PC-9 (cell line): ENCODE measurements at regions not wholly inside any gene's neighbourhood (a gene's known extent, or its start where the extent isn't known, plus 50 kb on each side); places are given as distances from the start of the nearest gene placed in this dataset.

ENCODE experiments used
- BruUV-seq: library from RNA; stranded (reverse); fragments of 400-500 nt; replicated peaks from 2 replicates; lab custom pipeline; 2021; lab: Mats Ljungman, UMichigan
- CTCF ChIA-PET: fragments of 300-600 bp; sonication (Branson Sonifier 250); formaldehyde crosslinking; loops from one replicate; lab custom pipeline; 2022; ENCODE audit warnings: antibody characterized with exemption; lab: Charles Lee
- POLR2A ChIA-PET: fragments of 300-600 bp; sonication (Branson Sonifier 250); formaldehyde crosslinking; loops from one replicate; lab custom pipeline; 2022; ENCODE audit warnings: antibody characterized with exemption; ENCODE audit not compliant: unreplicated experiment; lab: Charles Lee
- DNase-seq, 2 experiments: peaks; one replicate each; pipeline versions ENCODE4 v3.0.0 to v3.0.0-alpha.2; 2015 to 2022; ENCODE audit warnings: mixed read lengths in 1 of 2
- H2AFZ ChIP-seq: fragments of 200-600 bp; sonication (generic); 2 replicates; pipeline ENCODE4 v1.8.1; 2017; ENCODE audit warnings: antibody characterized with exemption
- H3F3A ChIP-seq: fragments of 200-600 bp; sonication (generic); 2 replicates; pipeline ENCODE4 v1.8.1; 2017; ENCODE audit warnings: antibody characterized with exemption, mild to moderate bottlenecking, low read depth; ENCODE audit not compliant: insufficient read depth
- H3K27ac ChIP-seq: fragments of 200-600 bp; sonication (generic); 2 replicates; pipeline ENCODE4 v1.6.1; 2016; ENCODE audit warnings: mixed run types
- H3K27me3 ChIP-seq: fragments of 200-600 bp; sonication (generic); 2 replicates; pipeline ENCODE4 v1.6.1; 2016; ENCODE audit warnings: low read depth, mixed run types; ENCODE audit not compliant: insufficient read depth
- H3K36me3 ChIP-seq: fragments of 200-600 bp; sonication (generic); 2 replicates; pipeline ENCODE4 v1.6.1; 2016; ENCODE audit warnings: low read depth, mixed run types
- H3K4me1 ChIP-seq: fragments of 200-600 bp; sonication (generic); replicated peaks from 2 replicates; pipeline ENCODE4 v1.6.1; 2016; ENCODE audit warnings: mixed run types; ENCODE audit not compliant: insufficient read depth
- H3K4me2 ChIP-seq: fragments of 200-600 bp; sonication (generic); 2 replicates; pipeline ENCODE4 v1.6.1; 2017; ENCODE audit warnings: mixed run types
- H3K4me3 ChIP-seq: fragments of 200-600 bp; sonication (generic); 2 replicates; pipeline ENCODE4 v1.6.1; 2016; ENCODE audit warnings: mixed run types
- H3K79me2 ChIP-seq: fragments of 200-600 bp; sonication (generic); 2 replicates; pipeline ENCODE4 v1.6.1; 2017; ENCODE audit warnings: low read depth, mixed run types
- H3K9me2 ChIP-seq: fragments of 200-600 bp; sonication (generic); 2 replicates; pipeline ENCODE4 v1.8.1; 2017; ENCODE audit warnings: mild to moderate bottlenecking; ENCODE audit not compliant: insufficient read depth
- H3K9me3 ChIP-seq: fragments of 200-600 bp; sonication (generic); 2 replicates; pipeline ENCODE4 v1.8.1; 2016; ENCODE audit warnings: low read depth; ENCODE audit not compliant: insufficient read depth
- H4K20me1 ChIP-seq: fragments of 200-600 bp; sonication (generic); 2 replicates; pipeline ENCODE4 v1.8.1; 2017; ENCODE audit not compliant: insufficient read depth
- EZH2 ChIP-seq: fragments of 200-600 bp; sonication (generic); IDR thresholded peaks from 2 replicates; pipeline ENCODE4 v1.8.0; 2017; ENCODE audit warnings: antibody characterized with exemption, low read depth
- intact Hi-C: fragments of 100-400 bp; cut with micrococcal nuclease; formaldehyde crosslinking; loops from one replicate; pipeline ENCODE4 v1.10.0; 2022; ENCODE audit not compliant: unreplicated experiment
- TF ChIP-seq, protein P1 (sequence below): fragments of 200-600 bp; sonication (generic); conservative IDR thresholded peaks from 2 replicates; pipeline ENCODE4 v1.6.1; 2017; ENCODE audit warnings: mixed run types, antibody characterized with exemption, mild to moderate bottlenecking, moderate library complexity

DNA sequence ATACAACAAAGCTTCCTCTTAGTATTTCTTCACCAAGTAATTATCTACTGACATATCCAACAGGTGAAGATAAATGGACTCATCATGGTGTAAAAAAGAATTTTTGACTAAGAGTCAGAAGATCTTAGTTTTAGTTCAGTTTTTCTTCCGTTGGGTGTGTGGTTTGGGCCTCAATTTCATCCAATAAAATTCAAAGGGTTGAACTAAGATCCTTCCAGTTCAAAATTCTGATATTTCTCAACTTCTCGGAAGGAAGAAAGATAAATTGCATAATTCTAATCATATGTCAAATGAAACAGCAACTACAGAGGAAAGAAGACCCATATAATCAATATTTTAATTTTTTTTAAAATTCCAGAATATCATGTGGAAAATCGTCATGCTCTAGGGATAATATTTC is 192.7 kb downstream of the SPRY1 start:
- TF ChIP-seq EZH2: no peak
- TF ChIP-seq, protein P1, sequence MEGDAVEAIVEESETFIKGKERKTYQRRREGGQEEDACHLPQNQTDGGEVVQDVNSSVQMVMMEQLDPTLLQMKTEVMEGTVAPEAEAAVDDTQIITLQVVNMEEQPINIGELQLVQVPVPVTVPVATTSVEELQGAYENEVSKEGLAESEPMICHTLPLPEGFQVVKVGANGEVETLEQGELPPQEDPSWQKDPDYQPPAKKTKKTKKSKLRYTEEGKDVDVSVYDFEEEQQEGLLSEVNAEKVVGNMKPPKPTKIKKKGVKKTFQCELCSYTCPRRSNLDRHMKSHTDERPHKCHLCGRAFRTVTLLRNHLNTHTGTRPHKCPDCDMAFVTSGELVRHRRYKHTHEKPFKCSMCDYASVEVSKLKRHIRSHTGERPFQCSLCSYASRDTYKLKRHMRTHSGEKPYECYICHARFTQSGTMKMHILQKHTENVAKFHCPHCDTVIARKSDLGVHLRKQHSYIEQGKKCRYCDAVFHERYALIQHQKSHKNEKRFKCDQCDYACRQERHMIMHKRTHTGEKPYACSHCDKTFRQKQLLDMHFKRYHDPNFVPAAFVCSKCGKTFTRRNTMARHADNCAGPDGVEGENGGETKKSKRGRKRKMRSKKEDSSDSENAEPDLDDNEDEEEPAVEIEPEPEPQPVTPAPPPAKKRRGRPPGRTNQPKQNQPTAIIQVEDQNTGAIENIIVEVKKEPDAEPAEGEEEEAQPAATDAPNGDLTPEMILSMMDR: no peak
- BruUV-seq: no TSS peak

DNA sequence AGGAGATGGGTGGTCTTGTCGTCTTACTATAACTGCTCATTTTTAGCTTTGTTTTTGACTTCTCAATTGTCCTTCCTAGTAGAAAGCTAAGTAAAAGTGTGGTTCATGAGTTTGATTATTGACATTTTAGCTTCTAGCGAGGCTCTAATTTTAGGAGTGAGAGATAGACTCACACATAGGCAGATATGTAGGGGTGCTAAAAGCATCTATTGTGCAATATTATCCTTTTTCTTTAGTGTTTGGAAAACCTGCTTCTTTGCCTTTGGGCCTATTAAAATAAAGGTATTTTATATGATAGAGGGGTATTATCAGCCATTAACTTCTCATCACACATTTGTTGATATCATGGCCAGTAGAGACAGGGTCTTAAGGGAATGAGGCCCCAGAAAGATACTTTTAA is 195.3 kb downstream of the SPRY1 start:
- intact Hi-C loops: no loop called here
- TF ChIP-seq, protein P1: no peak
- TF ChIP-seq EZH2: no peak
- no peaks in the 10 kb centered on the region for H3K79me2 ChIP-seq
- H3K9me3 ChIP-seq: peaks cover 15% of the 10 kb centered on the region; the same call in 1 of the 2 replicates
- H4K20me1 ChIP-seq: no peaks in the 10 kb centered on the region
- ChIA-PET POLR2A (no interaction called here), CTCF (interaction anchor here (0.6 kb wide), 1 partner anchor 25 kb away, joined by 3 read pairs; no protein-coding TSS in a partner anchor)
- DNase-seq: no peak
- H3K4me3 ChIP-seq: no peak overlapping the region
- H3F3A ChIP-seq: peaks cover 25% of the 10 kb centered on the region
- peaks cover 24% of the 10 kb centered on the region for H3K4me1 ChIP-seq
- no peak overlapping the region for H3K4me2 ChIP-seq
- H3K27ac ChIP-seq: no peak overlapping the region
- H3K36me3 ChIP-seq: 0 out of 2 replicates have a peak, but pooled peaks cover 5% of the 10 kb centered on the region
- no peaks in the 10 kb centered on the region; the same call in 1 of the 2 replicates for H3K9me2 ChIP-seq
- no peak overlapping the region for H2AFZ ChIP-seq
- H3K27me3 ChIP-seq: no peaks in the 10 kb centered on the region
- BruUV-seq: no TSS peak

More for the DNA sequence above, 192.7 kb downstream of the SPRY1 start:
- intact Hi-C loops: no loop called here
- peak overlapping the region; percentile 67; the same call in 1 of the 2 replicates for H3K27ac ChIP-seq
- H3K4me3 ChIP-seq: no peak overlapping the region
- peaks cover 28% of the 10 kb centered on the region for H3K4me1 ChIP-seq
- DNase-seq: no peak
- H3K4me2 ChIP-seq: no peak overlapping the region
- H3K9me3 ChIP-seq: peaks cover 22% of the 10 kb centered on the region
- 0 out of 2 replicates have a peak, but pooled peaks cover 5% of the 10 kb centered on the region for H3K36me3 ChIP-seq
- no peaks in the 10 kb centered on the region for H3K9me2 ChIP-seq
- ChIA-PET POLR2A (interaction anchor here (0.7 kb wide), 1 partner anchor 158 kb away, joined by 4 read pairs; no protein-coding TSS in a partner anchor), CTCF (interaction anchor here (0.7 kb wide), 1 partner anchor 190 kb away, joined by 3 read pairs; no protein-coding TSS in a partner anchor)
- no peaks in the 10 kb centered on the region for H3K27me3 ChIP-seq
- H4K20me1 ChIP-seq: no peaks in the 10 kb centered on the region
- peaks cover 31% of the 10 kb centered on the region for H3F3A ChIP-seq
- no peak overlapping the region for H2AFZ ChIP-seq
- H3K79me2 ChIP-seq: no peaks in the 10 kb centered on the region

DNA sequence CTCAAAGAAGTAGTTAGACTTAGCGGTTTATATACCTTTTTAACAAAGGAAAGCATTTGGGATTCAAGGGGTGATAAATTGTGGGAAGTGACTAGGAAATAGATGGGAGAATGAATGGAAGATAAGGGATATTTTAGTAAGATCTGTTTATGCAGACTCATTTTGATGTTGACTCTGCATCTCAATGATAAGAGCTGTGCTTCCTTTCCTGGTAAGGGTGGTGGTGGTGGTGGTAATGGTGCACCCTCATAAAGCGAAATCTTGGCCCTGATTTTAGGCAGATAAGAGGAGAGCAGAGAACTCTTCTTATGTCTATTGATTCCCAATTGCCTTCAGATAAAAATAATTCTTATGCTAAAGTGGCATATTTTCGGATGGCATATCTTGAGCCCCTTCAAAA is 197.1 kb downstream of the SPRY1 start:
- TF ChIP-seq, protein P1: no peak
- TF ChIP-seq EZH2: no peak
- Histone ChIP-seq H3K36me3 (0 out of 2 replicates have a peak, but pooled peaks cover 5% of the 10 kb centered on the region), H3F3A (peaks cover 11% of the 10 kb centered on the region), H3K4me2 (no peak overlapping the region), H2AFZ (no peak overlapping the region), H3K4me3 (no peak overlapping the region), H3K9me3 (peaks cover 15% of the 10 kb centered on the region; the same call in 1 of the 2 replicates), H3K4me1 (peaks cover 7% of the 10 kb centered on the region), H3K9me2 (no peaks in the 10 kb centered on the region; the same call in 1 of the 2 replicates), H3K27ac (no peak overlapping the region), H4K20me1 (no peaks in the 10 kb centered on the region), H3K79me2 (no peaks in the 10 kb centered on the region), H3K27me3 (no peaks in the 10 kb centered on the region)
- BruUV-seq: no TSS peak
- CTCF ChIA-PET: no interaction called here
- POLR2A ChIA-PET: no interaction called here
- no peak for DNase-seq
- intact Hi-C loops: no loop called here
